NB4 (cell line): ENCODE measurements at regions not wholly inside any gene's neighbourhood (a gene's known extent, or its start where the extent isn't known, plus 50 kb on each side); places are given as distances from the start of the nearest gene placed in this dataset.

ENCODE experiments used
- DNase-seq: peaks from one replicate; pipeline ENCODE4 v3.0.0; 2010; ENCODE audit warnings: low read depth
- H3K4me3 ChIP-seq: one replicate; pipeline ENCODE4 v1.5.1; 2011; ENCODE audit warnings: mild to moderate bottlenecking, low read depth, low read length, moderate library complexity
- CTCF ChIP-seq: IDR thresholded peaks from one replicate; pipeline ENCODE4 v1.5.1; 2012; ENCODE audit warnings: low read depth, low read length
- MAX ChIP-seq: IDR thresholded peaks from 2 replicates; pipeline ENCODE4 v1.6.1; 2011; ENCODE audit warnings: low read depth, low read length
- MYC ChIP-seq: IDR thresholded peaks from 2 replicates; pipeline ENCODE4 v1.6.1; 2011; ENCODE audit warnings: low read depth, low read length
- POLR2A ChIP-seq: IDR thresholded peaks from 2 replicates; pipeline ENCODE4 v1.6.1; 2011; ENCODE audit warnings: mild to moderate bottlenecking; ENCODE audit not compliant: insufficient read length; ENCODE audit errors: extremely low read depth

DNA sequence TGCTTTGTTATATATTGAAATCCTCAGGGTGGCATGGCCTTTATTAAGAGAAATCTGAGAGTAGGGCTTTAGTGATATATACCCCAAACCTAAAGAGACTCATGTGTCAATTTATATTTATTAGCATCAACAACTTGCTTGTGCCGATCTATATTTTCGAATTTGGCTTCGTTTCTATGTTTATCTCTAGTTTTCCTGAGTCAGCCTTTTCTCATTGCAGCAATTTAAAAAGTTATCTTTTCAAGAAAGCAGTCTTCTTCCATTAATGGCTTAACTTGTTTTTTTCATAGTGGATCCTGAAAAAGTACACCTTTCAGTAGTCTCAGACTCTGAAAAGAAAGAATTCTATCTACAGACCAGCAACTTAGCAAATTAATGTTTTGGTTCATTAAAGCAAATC, 99.9 kb upstream of the KCNN2 start:
- TF ChIP-seq MYC (no peak), CTCF (no peak), POLR2A (no peak), MAX (no peak)
- H3K4me3 ChIP-seq: no peak overlapping the region

DNA sequence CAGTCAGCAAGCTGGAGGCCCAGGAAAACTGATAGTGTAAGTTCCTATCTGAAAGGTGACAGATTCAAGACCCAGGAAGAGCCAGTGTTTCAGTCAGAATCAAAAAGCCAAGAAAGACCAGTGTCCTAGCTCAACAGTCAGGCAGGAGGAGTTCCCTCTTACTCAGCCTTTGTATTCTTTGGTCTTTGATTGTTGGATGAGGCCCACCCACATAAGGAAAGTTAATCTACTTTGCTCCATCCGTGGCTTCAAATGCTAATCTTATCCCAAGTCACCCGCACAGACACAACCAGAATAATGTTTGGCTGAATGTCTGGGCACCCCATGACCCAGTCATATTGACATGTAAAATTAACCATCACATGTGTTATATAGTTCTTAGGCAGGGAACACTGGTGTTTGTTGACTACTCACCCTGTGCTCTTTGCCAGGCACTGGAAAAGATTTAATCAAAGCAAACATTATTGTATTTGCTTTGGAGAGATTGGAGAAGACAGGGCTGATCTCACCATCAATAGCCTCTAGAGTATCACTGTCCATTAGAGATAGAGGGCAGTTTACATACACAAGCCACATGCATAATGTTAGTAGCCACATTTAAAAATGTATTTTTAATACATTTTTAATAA, 96.3 kb upstream of the KCNN2 start:
- H3K4me3 ChIP-seq: no peak overlapping the region
- DNase-seq: no peak
- no peak for TF ChIP-seq CTCF
- TF ChIP-seq MYC: no peak
- TF ChIP-seq MAX: no peak
- TF ChIP-seq POLR2A: no peak

More for the DNA sequence above, 99.9 kb upstream of the KCNN2 start:
- no peak for DNase-seq

DNA sequence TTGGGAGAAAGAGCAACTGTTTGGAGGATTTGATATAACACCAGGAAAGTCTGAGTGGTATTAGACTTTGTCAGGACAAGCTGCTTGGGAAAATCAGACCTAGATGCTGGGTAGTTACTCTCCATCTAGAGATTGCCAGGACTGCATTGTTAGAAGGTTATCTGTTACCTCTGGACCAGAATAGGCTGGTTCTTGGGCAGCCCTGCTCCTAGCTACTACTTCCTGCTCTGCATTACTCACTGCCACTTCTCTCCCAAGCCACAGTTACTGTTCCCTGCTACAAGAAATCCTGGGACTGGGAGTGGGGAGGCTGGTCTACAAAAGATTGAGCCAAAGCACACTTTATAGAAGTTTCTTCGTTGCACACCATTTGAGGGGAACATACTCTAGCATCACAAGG, 95.5 kb upstream of the KCNN2 start:
- DNase-seq: no peak
- H3K4me3 ChIP-seq: no peak overlapping the region
- TF ChIP-seq MYC (no peak), POLR2A (no peak), MAX (no peak), CTCF (no peak)

GRCh38 chr5:114296191-114296590, 65.7 kb upstream of the KCNN2 start:
- TF ChIP-seq MYC (no peak), MAX (no peak), CTCF (no peak), POLR2A (no peak)
- DNase-seq: no peak
- no peak overlapping the region for H3K4me3 ChIP-seq

GRCh38 chr5:114297915-114298314, 64.0 kb upstream of the KCNN2 start:
- TF ChIP-seq MYC (no peak), MAX (no peak), POLR2A (no peak), CTCF (no peak)
- no peak for DNase-seq
- H3K4me3 ChIP-seq: no peak overlapping the region
